H9 (cell line): ENCODE measurements at regions not wholly inside any gene's neighbourhood (a gene's known extent, or its start where the extent isn't known, plus 50 kb on each side); places are given as distances from the start of the nearest gene placed in this dataset.

Experiments used
- DNase-seq: peaks from one replicate; pipeline ENCODE4 v3.0.0-alpha.2; 2017
- H2AFZ ChIP-seq: one replicate; pipeline ENCODE4 v1.6.1; 2013; ENCODE audit warnings: mild to moderate bottlenecking, low read length, control low read depth, moderate library complexity
- H2AK5ac ChIP-seq: 2 replicates; pipeline ENCODE4 v1.6.1; 2013; ENCODE audit warnings: low read length, control low read depth, mixed read lengths; ENCODE audit not compliant: insufficient read length
- H2BK120ac ChIP-seq: one replicate; pipeline ENCODE4 v1.6.1; 2013; ENCODE audit warnings: low read depth, mild to moderate bottlenecking, low read length, control low read depth, inconsistent platforms; ENCODE audit not compliant: poor library complexity, severe bottlenecking
- H2BK12ac ChIP-seq: 2 replicates; pipeline ENCODE4 v1.6.1; 2013; ENCODE audit warnings: low read length, control low read depth, mixed read lengths, low read depth; ENCODE audit not compliant: insufficient read length
- H2BK15ac ChIP-seq: 2 replicates; pipeline ENCODE4 v1.6.1; 2013; ENCODE audit warnings: low read depth, low read length, control low read depth
- H2BK20ac ChIP-seq: one replicate; pipeline ENCODE4 v1.6.1; 2013; ENCODE audit warnings: low read depth, mild to moderate bottlenecking, low read length, control low read depth, inconsistent platforms; ENCODE audit not compliant: poor library complexity, severe bottlenecking
- H2BK5ac ChIP-seq: 2 replicates; pipeline ENCODE4 v1.6.1; 2013; ENCODE audit warnings: low read length, control low read depth, mixed read lengths; ENCODE audit not compliant: insufficient read length
- H3K14ac ChIP-seq: 2 replicates; pipeline ENCODE4 v1.6.1; 2013; ENCODE audit warnings: low read length, control low read depth; ENCODE audit not compliant: insufficient read depth
- H3K18ac ChIP-seq: 2 replicates; pipeline ENCODE4 v1.6.1; 2013; ENCODE audit warnings: low read depth, mild to moderate bottlenecking, mixed read lengths, low read length, control low read depth; ENCODE audit not compliant: insufficient read length
- H3K23ac ChIP-seq: 2 replicates; pipeline ENCODE4 v1.6.1; 2013; ENCODE audit warnings: low read length, control low read depth, mixed read lengths, low read depth; ENCODE audit not compliant: insufficient read length
- H3K23me2 ChIP-seq: 2 replicates; pipeline ENCODE4 v1.6.1; 2013; ENCODE audit warnings: low read depth, mild to moderate bottlenecking, mixed read lengths, low read length, control low read depth; ENCODE audit not compliant: insufficient read length, poor library complexity, severe bottlenecking
- H3K27ac ChIP-seq: 2 replicates; pipeline ENCODE4 v1.5.1; 2013; ENCODE audit warnings: low read length, control low read depth, mixed read lengths, low read depth; ENCODE audit not compliant: insufficient read length
- H3K27me3 ChIP-seq: 2 replicates; pipeline ENCODE4 v1.6.1; 2013; ENCODE audit warnings: low read length, control low read depth, inconsistent platforms; ENCODE audit not compliant: insufficient read depth
- H3K4ac ChIP-seq: 2 replicates; pipeline ENCODE4 v1.6.1; 2013; ENCODE audit warnings: low read depth, mild to moderate bottlenecking, control low read depth, inconsistent platforms, low read length, moderate library complexity
- H3K4me1 ChIP-seq: 2 replicates; pipeline ENCODE4 v1.6.1; 2013; ENCODE audit warnings: low read length, control low read depth, inconsistent platforms; ENCODE audit not compliant: insufficient read depth
- H3K4me2 ChIP-seq: 2 replicates; pipeline ENCODE4 v1.6.1; 2013; ENCODE audit warnings: low read length, control low read depth, mixed read lengths; ENCODE audit not compliant: insufficient read length, insufficient read depth
- H3K56ac ChIP-seq: 2 replicates; pipeline ENCODE4 v1.6.1; 2013; ENCODE audit warnings: low read depth, mild to moderate bottlenecking, mixed read lengths, low read length, control low read depth; ENCODE audit not compliant: insufficient read length
- H3K79me1 ChIP-seq: 2 replicates; pipeline ENCODE4 v1.6.1; 2013; ENCODE audit warnings: low read depth, mild to moderate bottlenecking, moderate library complexity, low read length, control low read depth, inconsistent platforms; ENCODE audit not compliant: insufficient read depth, poor library complexity, severe bottlenecking
- H3K79me2 ChIP-seq: 2 replicates; pipeline ENCODE4 v1.6.1; 2013; ENCODE audit warnings: low read length, control low read depth, inconsistent platforms; ENCODE audit not compliant: insufficient read depth
- H3K9ac ChIP-seq: 2 replicates; pipeline ENCODE4 v1.6.1; 2013; ENCODE audit warnings: low read length, control low read depth, mixed read lengths; ENCODE audit not compliant: insufficient read length; ENCODE audit errors: extremely low read depth
- H3K9me3 ChIP-seq: one replicate; pipeline ENCODE4 v1.6.1; 2013; ENCODE audit warnings: low read depth, low read length, inconsistent platforms; ENCODE audit not compliant: control insufficient read depth
- H3T11ph ChIP-seq: one replicate; pipeline ENCODE4 v1.6.1; 2013; ENCODE audit warnings: mild to moderate bottlenecking, low read length, control low read depth, inconsistent platforms
- H4K20me1 ChIP-seq: one replicate; pipeline ENCODE4 v1.6.1; 2013; ENCODE audit not compliant: control insufficient read depth, insufficient read length, insufficient read depth
- H4K5ac ChIP-seq: 2 replicates; pipeline ENCODE4 v1.6.1; 2013; ENCODE audit warnings: low read depth, mild to moderate bottlenecking, mixed read lengths, low read length, control low read depth; ENCODE audit not compliant: insufficient read length
- H4K8ac ChIP-seq: replicated peaks from 2 replicates; pipeline ENCODE4 v1.6.1; 2013; ENCODE audit warnings: low read length, control low read depth, mixed read lengths, low read depth; ENCODE audit not compliant: insufficient read length
- H4K91ac ChIP-seq: 2 replicates; pipeline ENCODE4 v1.6.1; 2013; ENCODE audit warnings: low read depth, mild to moderate bottlenecking, moderate library complexity, mixed read lengths, low read length, control low read depth; ENCODE audit not compliant: insufficient read length
- H3K27ac Mint-ChIP-seq, 3 experiments: 2 replicates in 2 of 3; 3 replicates in 1 of 3; pipeline ENCODE4 v1.8.0; 2020 to 2021; ENCODE audit warnings: mixed read lengths in 3 of 3, mild to moderate bottlenecking in 1 of 3, moderate library complexity in 1 of 3
- H3K27me3 Mint-ChIP-seq: 2 replicates; pipeline ENCODE4 v1.8.0; 2021; ENCODE audit warnings: low read depth, mild to moderate bottlenecking, moderate library complexity, mixed read lengths
- H3K36me3 Mint-ChIP-seq, 3 experiments: 2 replicates in 2 of 3; 3 replicates in 1 of 3; pipeline ENCODE4 v1.8.0; 2020 to 2021; ENCODE audit warnings: low read depth in 3 of 3, mixed read lengths in 3 of 3; ENCODE audit not compliant: insufficient read depth in 1 of 3
- H3K4me1 Mint-ChIP-seq, 2 experiments: 2 replicates each; pipeline ENCODE4 v1.8.0; 2020; ENCODE audit warnings: mixed read lengths in 2 of 2
- H3K4me3 Mint-ChIP-seq, 2 experiments: 2 replicates in 1 of 2; 3 replicates in 1 of 2; pipeline ENCODE4 v1.8.0; 2020 to 2021; ENCODE audit warnings: mild to moderate bottlenecking in 2 of 2, mixed read lengths in 2 of 2, moderate library complexity in 1 of 2
- H3K9me3 Mint-ChIP-seq, 2 experiments: 2 replicates in 1 of 2; 3 replicates in 1 of 2; pipeline ENCODE4 v1.8.0; 2020; ENCODE audit warnings: mild to moderate bottlenecking in 2 of 2, mixed read lengths in 2 of 2, moderate library complexity in 1 of 2
- CTCF ChIP-seq: fragments of 200-600 bp; sonication (generic); conservative IDR thresholded peaks from 3 replicates; pipeline ENCODE4 v1.8.0; 2021; ENCODE audit warnings: antibody characterized with exemption, mild to moderate bottlenecking
- WGBS: extraction: QIAGEN DNeasy Blood & Tissue Kit; methylation state at CpG from one replicate; pipeline ENCODE4 v1.1.7; 2013; ENCODE audit warnings: missing lambda C conversion rate, low lambda C conversion rate, mixed read lengths; ENCODE audit not compliant: insufficient read length; ENCODE audit errors: extremely low coverage; 5-methylcytosine and 5-hydroxymethylcytosine counted together

GRCh38 chr14:26959437-26959836 is 361.6 kb upstream of the NOVA1 start:
- Histone ChIP-seq H3K79me1 (no peaks in the 10 kb centered on the region), H3K18ac (no peak overlapping the region), H3K4me2 (no peak overlapping the region), H2BK20ac (no peak overlapping the region), H2BK120ac (no peak overlapping the region), H4K5ac (no peak overlapping the region), H3K4ac (no peak overlapping the region), H3K56ac (no peak overlapping the region), H2BK15ac (no peak overlapping the region), H3K27ac (no peak overlapping the region), H3K23me2 (no peaks in the 10 kb centered on the region), H3K27me3 (no peaks in the 10 kb centered on the region), H3K9me3 (no peaks in the 10 kb centered on the region), H3T11ph (no peak overlapping the region), H3K79me2 (no peaks in the 10 kb centered on the region), H4K8ac (no peak overlapping the region), H2AK5ac (no peak overlapping the region), H2BK5ac (no peak overlapping the region), H2AFZ (no peak overlapping the region), H3K9ac (no peak overlapping the region), H2BK12ac (no peak overlapping the region), H3K23ac (no peak overlapping the region), H4K20me1 (no peaks in the 10 kb centered on the region), H3K14ac (no peak overlapping the region), H4K91ac (no peak overlapping the region), H3K4me1 (peaks cover 5% of the 10 kb centered on the region)
- peaks cover 17 to 22% of the 10 kb centered on the region in 2 experiments for H3K4me1 Mint-ChIP-seq
- no CpG with 5 or more reads among the region's 2 CpGs for WGBS
- no peak for TF ChIP-seq CTCF
- H3K9me3 Mint-ChIP-seq: no peaks in the 10 kb centered on the region
- H3K4me3 Mint-ChIP-seq: no peak overlapping the region
- no peak for DNase-seq
- H3K27me3 Mint-ChIP-seq: no peaks in the 10 kb centered on the region
- no peaks in the 10 kb centered on the region for H3K36me3 Mint-ChIP-seq
- no peak overlapping the region for H3K27ac Mint-ChIP-seq
